CMK (cell line): ENCODE measurements at regions not wholly inside any gene's neighbourhood (a gene's known extent, or its start where the extent isn't known, plus 50 kb on each side); places are given as distances from the start of the nearest gene placed in this dataset.

Source experiments
- DNase-seq: peaks from one replicate; pipeline ENCODE4 v3.0.0-alpha.2; 2010; ENCODE audit warnings: low read depth

DNA sequence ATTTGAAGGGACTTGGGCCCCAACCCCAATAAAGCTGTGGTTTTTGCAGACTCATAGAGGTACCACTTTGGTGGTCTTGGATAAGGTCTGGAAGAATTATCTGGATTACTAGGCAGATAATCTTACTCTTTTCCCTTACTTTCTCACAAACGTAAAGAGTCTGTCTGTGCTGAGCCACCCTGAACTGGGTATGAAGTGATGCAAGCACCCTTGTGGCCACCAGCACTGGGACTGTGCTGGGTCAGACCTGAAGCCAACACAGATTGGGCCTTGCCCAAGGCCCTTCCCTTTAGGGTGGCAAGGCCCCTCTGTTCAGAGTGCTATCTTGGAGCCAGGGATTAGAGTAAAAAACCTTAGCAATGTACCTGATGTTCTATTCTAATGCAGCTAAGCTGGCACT lies 827.0 kb upstream of the RAB6C start:
- no peak for DNase-seq

DNA sequence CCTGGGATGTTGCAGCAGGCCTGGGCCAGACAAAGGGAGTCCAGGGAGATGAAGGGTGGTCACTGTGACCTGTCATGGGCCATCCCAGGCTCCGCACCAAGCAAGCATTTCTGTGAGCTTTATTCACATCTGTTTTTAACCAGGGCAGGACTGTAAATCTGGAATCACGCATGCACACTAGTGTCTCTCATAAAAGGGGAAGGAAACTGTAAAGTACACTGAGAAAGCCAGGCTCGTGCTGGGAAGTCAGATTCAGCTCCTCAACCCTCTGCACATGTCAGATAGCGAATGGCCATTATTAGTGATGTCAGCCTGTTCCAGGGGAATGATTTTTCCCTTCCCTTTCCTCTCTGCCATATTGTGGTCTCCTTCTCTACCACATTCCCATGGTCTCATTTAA lies 818.6 kb upstream of the RAB6C start:
- DNase-seq, result no peak

DNA sequence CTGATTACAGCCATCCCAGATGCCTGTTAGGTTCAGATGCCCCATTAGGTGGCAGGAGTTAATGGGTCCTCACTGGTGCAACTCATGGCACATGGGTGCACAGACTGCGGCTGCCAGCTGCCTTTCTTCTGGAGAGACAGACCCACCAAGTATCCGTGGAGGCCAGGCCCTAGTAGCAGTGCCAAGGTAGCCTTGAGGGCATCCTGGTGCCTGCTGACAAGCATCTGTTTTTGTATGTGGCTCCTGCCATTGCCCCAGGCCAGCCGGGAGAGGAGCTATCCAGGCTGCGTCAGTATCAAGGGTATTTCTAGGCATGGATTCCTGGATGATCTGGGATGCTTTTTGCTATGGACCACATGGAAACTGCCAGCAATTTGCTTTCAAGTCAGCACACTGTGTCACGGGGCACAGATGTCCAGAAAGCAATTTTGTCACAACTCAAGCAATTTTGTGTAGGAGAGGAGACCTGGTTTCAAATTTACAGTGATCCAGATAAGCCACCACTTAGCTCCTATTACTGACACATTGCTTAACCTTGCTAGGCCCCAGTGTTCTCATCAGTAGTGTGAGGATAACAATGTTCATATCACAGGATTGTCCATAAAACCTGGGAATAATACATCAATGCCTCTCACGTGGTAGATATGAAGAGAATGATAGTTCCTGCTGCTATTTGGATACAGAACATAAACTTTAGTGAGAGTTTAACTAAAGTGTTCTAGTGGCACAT lies 815.1 kb upstream of the RAB6C start:
- DNase-seq, result no peak

DNA sequence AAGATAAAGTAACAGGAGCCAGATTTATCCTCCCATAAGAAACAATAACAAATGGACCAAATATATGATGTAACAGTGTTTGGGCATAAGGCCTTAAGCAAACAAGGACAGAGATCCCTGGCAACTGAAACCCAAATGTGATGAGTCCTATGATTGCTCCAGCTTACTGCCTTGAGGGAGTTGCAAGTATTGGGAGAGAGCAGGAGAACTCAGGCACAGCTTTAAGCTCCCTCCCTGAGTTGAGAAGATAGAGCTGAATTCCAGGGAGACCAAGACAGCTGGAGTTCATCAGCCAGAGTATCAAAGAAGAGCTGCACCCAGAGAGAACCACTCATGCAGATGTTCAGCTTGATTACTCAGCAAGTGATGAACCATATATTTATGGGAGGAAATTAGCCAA lies 814.5 kb upstream of the RAB6C start:
- no peak for DNase-seq

DNA sequence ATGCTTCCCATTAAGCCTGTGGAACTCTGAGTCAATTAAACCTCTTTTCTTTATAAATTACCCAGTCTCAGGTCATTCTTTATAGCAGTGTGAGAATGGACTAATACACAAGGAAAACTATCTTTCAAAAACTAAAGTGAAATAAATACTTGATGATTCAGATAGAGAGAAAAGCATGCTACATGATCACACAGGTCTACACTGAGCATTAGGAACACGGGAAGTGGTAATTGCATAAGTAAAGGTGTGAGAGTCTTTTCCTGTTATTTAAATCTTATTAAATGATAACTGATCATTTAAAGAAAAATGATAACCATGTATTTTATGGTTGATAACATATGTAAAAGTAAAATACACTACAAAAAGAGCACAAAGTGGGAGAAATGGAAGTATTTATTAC lies 812.0 kb upstream of the RAB6C start:
- DNase-seq, result no peak

DNA sequence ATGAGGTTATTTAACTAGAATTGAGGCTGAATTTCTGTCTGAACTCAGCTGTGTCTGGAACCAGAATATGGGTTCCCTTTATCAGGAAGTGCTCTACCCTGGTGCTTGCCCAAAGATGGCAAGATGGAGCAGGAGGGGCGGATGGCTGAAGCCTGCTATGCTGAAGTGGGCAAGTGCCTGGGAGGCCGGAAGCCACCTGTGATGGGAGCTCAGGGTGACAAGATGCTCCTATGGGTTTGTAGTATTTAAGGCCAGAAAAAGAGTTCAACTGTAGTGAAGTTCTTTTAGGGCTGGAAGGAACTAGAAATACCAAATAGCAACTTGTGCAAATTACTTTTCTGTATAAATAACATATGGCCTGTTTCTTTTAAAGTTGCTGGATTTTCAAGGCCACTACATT lies 808.9 kb upstream of the RAB6C start:
- no peak for DNase-seq

DNA sequence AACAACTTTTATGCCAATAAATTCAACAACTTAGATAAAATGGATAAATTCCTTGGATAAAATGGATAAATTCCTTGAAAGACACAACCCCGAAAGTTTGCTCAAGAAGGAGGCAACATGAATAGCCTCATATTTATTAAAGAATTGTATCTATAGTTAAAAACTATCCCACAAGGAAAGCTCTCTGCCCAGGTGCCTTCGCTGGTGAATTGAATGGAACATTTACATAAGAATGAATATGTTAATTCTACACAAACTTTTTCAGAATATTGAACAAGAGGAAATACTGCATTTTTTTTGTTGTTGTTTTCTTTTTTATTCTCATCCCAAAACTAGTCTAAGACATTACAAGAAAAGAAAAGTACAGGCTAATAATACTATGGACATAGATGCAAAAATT lies 805.3 kb upstream of the RAB6C start:
- no peak for DNase-seq

DNA sequence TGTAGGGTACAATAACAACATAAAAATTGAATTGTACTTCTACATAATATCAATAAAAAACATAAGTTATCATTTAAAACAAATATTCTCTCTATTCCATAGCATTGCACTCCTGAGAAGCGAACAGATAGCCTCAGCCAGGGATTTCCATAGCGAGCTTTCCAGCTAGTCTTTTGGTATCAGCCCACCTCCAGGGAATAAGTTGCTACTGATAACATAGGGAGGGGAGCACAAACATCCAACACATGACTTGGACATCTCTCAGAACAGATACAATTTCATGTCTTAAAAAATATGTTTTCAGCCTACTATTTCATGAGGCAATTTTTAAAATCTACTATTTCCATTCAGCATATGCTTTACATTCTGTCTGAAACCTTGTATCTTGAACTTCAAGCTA lies 804.4 kb upstream of the RAB6C start:
- DNase-seq, result no peak

DNA sequence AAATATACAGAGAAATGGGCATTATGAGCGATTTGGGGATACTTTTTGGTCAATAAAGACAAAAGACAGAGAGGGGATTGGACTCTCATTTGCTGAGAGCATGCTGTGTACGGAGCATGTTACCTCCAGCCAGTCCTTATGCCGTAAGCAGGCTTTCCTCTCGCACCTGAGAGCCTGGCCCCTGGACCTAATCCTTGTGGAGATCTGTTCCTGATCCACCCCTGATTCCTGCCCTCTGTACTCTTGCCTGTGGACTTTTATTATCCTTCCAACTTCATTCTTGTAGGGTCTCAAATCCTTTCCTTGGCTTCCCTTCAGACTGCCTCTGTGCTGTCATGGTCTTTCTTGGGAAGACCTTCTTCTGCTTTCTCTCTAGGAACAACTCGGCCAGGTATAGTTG lies 803.1 kb upstream of the RAB6C start:
- no peak for DNase-seq

DNA sequence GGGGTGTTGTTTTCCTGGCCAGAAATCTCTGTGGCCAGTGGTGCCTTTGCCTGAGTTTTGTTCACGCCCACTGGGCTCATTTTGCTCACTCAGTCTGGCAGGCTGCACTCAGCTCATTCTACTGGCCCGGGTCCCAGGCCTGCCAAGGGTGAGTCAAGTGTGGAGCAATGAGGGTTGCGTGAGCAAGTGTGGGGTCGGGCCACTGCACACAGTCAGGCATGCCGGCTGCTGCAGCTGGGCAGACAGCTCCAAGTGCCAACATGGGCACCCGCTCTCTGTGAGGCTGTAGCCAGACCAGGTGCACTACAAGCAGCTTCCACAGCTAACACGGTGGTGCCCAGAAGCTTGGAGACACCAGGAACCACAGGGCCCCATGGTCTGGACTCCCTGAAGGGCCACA lies 801.1 kb upstream of the RAB6C start:
- DNase-seq, result no peak

DNA sequence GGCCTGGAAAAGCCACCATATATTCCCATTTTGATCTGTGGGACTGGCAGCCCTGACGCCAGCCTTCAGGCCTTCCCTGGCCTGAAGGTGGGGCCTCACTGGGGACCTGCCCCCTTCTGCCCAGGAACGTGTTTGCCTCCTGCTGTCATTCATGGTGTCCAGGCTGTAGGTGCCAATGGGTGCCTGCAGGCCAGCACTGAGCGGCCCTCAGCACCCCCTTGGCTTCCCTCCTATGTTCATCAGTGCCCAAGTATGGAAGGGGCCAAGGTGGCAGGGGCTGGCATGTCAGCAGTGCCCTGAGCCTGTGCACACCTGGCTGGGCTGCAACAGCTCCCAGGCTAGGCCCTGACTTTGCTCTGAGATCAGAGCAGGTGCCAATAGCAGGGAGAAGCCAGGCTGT lies 800.3 kb upstream of the RAB6C start:
- no peak for DNase-seq

DNA sequence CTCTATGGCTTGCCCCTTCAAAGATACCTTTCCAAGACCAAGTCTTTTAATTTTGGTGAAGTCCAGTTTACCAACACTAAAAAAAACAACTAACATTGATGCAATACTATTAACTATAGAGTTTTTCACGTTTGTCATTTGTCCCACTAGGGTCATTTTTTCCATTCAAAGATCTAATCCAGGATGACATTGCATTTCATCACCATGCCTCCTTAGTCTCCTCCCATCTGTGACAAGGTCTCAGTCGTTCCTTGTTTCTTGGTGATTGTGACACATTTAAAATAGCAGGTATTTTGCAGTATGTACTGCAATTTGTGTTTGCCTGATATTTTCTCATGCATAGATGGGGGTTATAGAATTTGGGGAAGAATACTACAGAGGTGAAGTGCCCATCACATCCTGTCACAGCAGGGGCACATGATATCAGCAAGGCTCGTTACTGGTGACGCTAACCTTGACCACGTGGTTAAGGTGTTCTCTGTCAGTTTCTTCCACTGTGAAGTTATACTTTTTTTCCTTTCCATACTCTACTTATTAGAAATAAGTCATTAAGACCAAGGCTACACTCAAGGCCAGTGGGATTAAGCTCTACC lies 799.2 kb upstream of the RAB6C start:
- no peak for DNase-seq

DNA sequence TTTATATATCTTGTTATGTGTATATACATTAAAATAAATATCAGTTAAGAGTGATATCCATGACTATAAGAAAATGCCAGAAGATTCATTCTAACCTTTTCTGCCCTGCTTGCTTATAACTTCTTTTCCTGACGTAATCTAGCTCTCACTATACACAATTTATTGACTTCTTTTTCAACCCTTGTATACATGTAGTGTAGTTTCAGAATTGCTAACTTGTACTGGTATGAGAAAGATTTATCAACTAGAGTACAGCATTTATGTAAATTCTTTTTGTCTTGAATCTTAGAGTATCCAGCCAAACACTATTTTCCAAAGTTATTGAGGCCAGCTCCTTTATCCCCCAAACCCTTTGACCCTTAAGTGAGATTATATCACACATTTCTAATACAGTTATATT lies 798.0 kb upstream of the RAB6C start:
- DNase-seq, result no peak

DNA sequence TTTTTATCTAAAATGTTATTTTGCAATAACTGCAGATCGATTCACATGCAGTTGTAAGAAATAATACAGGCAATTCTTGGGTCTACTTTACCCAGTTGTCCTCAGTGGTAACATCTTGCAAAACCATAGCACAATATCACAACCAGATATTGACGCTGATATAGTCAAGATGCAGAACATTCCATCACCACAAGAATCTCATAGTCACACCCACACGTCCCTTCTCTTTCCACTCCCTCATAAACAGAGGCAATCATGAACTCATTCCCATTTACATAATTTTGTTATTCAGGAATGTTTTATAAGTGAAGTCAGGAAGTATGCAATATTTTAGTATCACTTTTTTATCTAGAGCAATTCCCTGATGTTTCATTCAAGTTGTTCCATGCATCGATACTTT lies 797.5 kb upstream of the RAB6C start:
- no peak for DNase-seq

DNA sequence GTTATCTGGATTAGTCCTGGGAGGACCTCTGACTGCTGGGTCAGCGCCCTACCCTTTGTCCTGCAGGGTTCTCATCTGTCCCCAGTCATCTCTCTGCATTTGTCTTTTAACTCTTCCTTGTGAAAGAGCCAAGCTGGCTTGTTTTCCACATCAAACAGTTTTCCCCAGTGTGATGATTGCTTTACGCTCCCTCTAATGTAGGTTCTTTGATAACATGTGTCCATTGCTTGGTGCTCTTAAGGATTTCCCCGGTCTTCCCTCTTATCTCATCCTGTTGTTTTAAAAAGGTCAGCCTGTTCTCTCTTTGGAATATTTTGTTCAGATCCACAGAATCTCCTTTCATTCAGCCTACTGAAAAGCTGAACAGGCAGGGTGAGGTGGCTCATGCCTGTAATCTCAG lies 792.1 kb upstream of the RAB6C start:
- DNase-seq, result no peak

DNA sequence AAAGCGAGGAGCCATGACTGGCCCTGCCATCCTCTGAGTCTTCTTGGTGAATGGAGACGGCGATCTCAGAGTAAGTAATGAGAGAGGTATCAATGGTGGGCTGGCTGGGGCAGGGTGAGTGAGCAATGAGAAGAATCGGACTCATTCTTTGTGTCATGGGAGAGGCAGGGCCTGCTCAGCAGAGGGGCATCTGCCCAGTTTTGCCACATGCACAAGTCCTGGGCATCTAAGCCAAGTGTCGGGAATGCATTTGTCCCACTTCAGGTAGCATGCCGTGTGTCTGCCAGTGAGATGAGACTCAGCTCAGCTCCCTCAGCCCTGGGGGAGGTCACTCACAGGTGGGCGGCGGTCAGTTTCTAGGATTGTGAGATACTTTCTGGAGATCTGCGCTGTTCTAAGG lies 791.0 kb upstream of the RAB6C start:
- no peak for DNase-seq

DNA sequence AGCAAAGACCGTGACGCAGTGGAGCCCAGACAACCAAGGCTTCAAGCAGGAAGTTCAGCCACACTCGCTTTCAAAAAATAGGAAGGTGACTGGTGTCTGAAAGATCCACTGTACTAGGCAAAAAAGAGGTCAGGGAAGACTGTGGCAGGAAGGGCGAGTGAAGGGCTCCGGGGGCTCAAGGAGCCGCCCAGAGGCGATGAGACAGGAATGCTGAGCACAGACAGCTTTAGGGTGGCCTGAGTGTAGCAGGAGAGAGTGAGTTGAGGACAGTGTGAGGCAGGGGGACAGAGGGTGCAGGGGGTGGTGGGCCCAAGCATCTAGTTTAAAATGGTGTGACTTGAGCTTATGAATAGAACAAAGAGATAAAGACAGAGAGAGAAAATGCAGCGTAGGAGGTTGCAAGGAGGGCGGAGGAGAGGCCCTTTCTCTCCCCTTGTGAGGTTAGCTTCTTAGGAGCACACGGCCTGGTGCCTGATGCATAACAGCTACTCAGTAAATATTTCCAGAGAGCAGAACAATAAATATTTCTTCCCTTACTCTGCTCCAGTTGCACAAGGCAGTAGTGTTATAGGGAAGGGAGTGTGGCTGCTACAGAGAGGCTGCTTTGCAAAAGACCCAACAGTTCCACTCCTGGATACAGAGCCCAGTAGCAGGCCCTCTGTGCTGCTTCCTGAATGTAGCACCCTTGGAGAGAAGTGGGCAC lies 789.7 kb upstream of the RAB6C start:
- no peak for DNase-seq

DNA sequence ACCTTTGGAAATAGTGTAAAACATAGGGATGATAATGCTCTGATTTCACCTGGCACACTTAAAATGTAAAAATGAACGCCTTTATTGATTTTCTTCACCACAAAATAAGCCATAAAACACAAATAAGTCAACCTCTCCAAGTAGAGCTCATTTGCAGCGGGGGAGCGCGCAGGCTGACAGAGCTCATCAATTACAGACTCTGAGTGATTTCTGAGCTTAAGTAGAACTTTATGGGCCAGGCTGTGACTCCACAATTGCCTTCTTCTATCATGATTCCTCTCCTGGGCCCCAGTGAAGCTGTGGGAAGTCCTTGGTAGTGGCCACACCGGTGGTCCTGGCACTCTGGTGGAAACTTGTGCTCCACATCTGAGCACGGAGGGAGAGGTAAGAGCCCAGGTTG lies 789.0 kb upstream of the RAB6C start:
- DNase-seq, result no peak

DNA sequence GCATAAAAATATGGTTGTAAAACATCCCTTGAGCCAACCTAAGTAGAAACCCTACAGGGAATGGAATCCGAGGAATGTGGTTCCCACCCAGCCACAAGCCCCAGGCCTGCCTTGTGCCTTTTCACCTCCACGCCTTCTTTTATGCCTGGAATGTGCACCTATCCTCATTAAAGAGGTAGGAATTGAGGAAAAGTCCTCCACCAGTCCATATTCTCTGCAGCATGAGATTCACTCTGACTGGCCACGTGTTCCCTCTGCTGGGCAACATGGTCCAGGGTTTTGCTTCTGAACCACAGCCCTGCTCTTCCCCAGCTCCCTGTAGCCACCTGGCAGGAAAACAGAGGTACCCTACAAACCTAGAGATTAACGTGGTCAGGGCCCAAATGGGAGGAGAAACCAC lies 787.9 kb upstream of the RAB6C start:
- no peak for DNase-seq

DNA sequence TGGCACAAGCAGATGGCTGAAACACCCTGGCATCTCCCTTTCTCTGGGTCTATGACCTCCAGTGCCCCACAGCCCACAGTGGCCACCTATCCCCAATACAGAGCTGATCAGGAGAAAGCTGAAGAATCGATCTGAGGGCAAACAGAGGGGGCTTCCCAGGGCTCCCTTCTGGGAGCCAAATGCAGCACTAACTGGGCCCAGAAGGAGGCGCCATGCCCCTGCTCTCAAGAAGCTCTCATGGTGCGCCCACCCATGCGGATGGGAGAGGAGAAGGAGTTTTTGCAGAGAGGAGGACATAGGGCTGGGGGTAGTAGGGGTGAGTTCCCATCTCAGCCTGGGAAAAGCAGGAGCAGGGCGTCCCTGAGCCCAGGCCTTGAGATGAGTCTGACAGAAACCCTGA lies 787.3 kb upstream of the RAB6C start:
- DNase-seq, result no peak

DNA sequence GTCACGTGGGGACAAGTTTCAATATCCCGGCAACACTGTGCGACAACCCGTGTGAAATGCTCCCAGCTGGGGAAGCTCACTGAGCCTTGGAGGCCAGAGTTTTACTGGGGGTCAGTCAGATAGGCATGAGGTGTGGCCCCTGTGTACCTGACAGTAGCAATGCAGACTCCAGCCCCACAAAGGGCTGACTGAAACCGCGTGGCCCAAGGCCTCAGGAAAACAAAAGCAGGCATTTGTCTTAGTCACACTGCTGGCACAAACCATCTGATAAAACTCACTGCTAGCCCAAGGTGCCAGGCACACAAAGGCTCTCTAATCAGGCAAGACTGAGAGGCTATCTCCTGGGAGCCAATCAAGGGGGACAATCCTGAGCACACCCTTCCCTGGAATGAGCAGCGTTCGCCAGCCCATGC lies 786.6 kb upstream of the RAB6C start:
- DNase-seq, result no peak

DNA sequence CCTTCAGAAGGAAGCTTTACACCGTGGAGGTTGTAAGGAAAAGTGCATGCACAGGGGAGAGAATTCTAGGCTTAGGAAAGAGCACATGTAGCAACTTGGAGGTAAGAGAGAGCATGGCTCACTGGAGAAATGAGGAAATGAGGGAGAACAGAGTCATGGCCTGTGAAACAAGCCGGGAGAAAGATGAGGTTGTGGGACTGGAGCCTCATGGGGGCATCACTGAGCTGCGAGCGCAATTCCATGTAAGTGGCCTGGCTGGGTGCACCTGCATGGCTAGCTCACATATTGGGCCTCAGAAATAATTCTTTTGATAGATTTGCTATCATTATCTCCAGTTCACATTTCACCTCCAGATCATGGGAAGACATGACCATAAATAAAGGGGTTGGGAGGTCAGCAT lies 785.5 kb upstream of the RAB6C start:
- no peak for DNase-seq

DNA sequence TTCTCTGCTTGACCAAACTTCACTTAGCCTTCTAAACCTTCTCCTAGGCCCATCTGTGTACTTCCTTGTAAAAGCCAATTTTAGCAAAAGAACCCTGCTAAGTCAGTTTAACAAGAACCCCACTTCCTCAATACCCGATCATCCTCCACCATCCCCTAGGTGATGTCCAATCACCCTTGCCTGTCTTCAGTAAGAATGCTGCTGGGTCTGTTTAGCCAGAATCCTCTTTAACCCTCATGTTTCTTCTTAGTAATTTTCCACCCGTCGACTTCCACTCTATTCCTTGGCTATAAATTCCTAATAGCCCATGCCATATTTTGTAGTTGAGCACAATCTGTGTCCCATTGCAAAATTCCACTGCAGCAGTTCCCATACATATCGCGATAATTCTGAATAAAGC lies 780.0 kb upstream of the RAB6C start:
- DNase-seq, result no peak

DNA sequence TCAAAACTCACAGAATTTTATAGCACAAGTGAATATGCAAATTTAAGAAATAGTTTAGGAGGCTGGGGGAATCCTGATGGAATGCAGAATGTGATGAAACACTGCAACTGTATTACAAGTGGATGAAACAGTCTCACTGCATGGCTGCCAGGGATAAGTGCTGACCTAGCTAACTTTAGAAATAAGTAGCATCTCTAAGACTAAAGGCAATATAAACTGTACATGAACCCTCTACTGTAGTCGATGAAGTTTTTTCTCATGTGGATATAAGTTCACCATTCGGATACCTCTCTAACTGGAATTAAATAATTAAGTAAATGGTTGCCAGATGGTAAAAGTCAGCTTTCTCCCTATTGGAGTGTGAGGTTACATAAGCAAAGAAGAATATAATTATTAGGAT lies 777.8 kb upstream of the RAB6C start:
- DNase-seq, result no peak
